Stimulated activated CD4-positive, alpha-beta T cell treated with anti-CD3 and anti-CD28 coated beads, TNF-alpha, amount 100 ng/mL, for 24 hours (primary cell): ENCODE measurements at regions not wholly inside any gene's neighbourhood (a gene's known extent, or its start where the extent isn't known, plus 50 kb on each side); places are given as distances from the start of the nearest gene placed in this dataset.

ENCODE experiments used
- DNase-seq, 3 experiments: peaks; one replicate each; pipeline ENCODE4 v3.0.0-alpha.2; 2020; ENCODE audit warnings: low read depth in 3 of 3

DNA sequence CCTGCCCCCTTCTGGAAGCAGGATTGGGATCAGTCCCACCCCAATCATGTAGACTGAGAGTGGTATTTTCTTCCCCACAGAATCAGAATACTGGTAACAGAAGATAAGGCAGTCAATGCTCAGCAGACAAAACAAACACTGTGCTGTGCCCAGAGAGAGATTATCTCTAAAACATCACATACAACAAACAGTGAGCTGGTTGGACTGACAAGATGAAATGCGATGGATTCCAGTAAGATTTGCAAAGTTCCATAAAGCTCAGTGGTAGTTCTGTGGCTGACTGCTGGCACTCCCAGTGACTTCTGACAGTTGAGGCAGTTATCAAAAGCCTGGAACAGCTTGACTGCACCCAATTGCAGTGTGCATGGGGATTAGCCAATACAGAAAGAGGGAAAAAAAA is 311.5 kb upstream of the MGAT5 start:
- DNase-seq, result no peak

DNA sequence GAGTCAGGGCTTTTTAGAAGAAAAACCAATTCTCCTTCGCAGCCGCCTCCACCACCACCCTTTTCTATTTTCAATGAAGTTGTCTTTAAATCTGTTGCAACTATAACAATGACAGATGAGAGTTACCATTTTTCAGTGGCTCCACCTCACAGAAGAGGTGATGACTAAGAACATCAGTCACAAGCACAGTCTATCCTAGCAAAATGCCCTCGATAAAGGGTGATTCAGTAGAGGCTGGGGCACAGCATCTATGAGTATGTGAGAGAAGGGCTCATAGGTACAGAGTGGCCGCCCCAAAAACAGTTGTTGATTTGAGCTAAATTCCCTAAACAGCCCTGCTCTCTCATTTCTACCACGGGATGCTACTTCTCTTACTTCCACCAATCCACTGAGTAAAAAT is 310.8 kb upstream of the MGAT5 start:
- no peak for DNase-seq

DNA sequence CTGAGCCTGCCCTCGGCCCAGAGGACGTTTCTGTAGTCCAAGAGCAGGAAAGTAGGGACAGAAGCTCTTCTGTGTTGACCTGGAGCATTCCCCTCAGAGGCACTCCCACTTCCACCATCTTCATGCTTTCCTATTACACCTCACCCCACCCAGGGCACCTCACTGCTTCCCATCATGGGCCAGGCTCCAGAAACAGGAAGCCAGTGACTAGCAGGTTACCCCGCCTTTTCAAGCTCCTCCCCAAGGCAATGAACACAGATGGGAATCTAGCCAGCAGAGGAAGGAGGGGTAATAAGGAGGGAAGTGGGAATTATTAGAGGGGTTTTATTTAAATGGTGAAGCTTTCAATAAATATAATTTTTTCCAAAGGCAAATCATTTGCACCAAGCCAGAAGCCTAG is 308.8 kb upstream of the MGAT5 start:
- DNase-seq, result no peak

DNA sequence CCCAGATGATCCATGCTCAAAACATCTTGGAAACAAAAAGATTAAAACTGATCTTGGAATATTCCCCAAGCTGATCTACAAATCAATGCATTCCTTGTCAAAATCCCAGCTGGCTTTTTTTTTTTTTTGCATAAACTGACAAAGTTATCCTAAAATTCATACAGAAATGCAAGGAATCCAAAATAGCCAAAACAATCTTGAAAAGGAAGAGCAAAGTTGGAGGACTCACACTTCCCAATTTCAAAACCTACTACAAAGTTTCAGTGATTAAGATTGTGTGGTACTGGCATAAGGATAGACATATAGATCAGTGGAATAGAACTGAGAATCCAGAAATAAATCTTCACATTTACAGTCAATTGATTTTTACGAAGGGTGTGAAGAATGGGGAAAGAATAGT is 306.8 kb upstream of the MGAT5 start:
- no peak for DNase-seq

DNA sequence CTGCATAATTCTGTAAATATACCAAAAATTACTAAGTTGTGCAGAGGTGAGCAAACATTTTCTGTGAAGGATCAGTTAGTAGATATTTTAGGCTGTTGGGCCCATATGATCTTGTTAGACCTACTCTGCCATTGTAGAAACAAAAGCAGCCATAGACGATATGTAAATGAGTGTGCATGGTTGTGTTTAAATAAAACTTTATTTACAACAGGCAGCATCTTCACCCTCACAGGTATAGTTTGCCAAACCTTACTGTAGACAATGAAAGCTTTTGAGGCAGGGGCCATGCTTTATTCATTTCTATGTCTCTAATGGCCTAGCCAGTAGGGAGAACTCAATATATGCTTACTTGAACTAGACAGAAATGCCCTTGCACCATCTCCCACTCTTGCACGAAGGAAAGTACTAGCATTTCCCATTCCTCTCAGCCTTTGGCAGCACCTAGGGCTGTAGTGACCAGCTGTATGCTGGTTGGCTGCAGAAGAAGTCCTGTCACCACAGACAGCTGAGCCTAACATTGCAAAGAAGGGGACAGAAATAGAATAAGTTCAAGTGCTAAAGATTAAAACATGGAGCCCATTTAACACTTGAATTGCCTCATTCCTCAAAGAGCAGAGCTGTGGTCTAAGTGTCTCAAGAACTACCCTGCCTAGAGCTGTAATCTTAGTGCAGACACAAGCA is 305.1 kb upstream of the MGAT5 start:
- DNase-seq, result no peak

DNA sequence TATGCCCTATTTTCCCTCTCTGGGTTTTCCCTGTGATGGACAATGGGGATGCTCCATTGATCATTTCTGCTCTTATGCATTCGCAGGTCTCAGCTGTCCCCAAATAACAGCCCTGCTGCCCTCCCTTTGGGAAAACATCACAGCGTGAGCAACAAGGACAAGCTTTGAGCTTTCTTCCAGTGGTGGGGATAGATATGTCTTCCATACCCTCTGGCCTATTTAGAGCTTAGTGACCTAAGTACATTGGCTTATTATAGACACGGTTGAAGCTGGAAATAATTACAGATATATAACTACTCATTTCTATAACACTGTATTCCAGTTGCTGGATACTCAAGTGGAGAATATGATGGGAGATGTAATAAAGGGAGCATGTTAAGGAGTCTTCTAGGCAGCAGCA is 304.3 kb upstream of the MGAT5 start:
- no peak for DNase-seq

DNA sequence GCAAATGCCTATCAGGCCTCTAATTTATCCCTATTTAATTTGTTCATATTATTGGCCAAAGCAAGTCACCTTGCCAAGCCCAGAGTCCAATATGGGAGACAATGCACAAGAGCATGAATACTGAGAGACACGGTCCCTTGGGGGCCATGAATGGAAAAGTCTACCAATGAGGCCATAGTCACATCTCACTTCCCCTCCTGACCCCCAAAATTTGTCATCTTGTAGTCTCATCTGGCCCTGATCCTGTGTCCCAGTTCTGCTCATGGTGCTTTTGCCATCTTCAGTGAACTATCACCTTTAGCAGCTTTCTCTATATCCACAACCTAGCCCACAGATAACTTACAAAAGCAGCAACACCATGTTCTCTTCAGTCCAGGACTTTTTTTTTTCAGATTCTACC is 302.7 kb upstream of the MGAT5 start:
- DNase-seq, result no peak

DNA sequence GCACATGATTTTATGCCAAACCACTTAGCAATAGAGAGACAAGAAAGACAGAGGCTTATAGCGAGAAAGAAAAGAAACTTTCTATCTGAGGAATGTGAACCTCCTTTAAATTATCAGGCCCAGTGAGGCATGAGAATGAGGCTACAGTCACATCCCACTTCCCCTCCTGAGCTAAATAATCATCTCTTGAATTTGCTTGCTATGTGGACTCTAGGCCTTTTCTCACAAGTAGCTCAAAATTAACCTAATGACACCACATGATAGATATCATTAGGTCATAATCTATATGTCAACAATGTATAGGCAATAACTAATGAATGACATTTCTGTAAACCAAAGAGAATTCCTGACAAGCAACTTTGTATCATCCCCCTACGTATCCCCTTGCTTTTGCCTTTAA is 301.5 kb upstream of the MGAT5 start:
- DNase-seq, result no peak

DNA sequence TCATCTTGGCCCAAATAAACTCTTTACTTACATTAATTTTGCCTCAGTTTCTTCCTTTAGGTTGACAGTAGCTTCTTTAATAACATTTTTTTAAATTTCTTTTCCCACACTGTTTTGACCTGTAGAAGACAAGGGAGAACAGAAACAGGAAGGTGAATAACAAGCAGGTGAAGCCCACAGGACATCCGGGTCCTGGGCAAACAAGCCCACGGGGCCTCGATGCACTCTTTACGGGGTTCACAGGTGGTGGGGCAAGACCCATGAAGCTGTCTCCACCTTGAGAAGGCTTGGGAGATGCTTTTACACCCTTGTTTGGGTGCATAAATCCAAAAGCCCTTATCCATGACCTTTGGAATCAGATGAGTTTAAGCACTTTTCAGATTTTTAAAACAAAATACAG is 301.0 kb upstream of the MGAT5 start:
- DNase-seq, result no peak

DNA sequence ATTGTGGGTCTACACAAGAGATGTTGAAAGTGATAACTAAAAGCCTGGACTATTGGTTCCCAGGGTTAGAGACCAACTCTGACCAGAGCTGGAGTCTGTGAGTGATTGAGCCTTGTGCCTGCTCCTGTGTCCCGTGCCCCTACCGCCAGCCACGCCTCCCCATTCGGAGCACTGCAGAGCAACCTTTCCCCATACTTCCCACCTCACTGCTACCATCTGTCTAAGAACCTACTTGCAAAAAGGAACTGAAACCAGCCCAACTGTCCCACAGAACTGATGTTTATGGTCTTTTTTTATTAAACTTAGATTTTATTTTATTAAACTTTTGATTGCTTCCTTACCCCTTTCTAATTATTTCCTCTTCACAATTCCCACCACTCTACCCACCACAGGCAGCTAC is 300.3 kb upstream of the MGAT5 start:
- no peak for DNase-seq

DNA sequence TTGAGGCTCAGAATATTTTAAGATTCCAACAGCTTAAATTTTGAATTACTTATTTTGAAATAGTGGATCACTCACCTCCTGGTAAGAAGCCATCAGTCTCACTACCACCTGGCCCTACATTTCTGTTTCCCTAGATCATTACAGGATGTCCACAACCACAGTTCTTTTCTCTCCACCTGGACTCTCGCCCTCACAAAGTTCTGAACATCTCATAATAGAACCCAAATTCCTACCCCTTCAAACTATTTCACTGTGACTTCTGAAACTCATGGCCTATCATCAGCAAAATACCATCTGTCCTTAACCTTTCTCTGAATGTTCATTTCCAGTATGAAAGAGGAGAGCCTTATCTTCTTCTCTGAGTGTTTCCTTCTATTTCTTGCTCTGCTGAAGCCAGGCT is 299.2 kb upstream of the MGAT5 start:
- DNase-seq, result no peak

DNA sequence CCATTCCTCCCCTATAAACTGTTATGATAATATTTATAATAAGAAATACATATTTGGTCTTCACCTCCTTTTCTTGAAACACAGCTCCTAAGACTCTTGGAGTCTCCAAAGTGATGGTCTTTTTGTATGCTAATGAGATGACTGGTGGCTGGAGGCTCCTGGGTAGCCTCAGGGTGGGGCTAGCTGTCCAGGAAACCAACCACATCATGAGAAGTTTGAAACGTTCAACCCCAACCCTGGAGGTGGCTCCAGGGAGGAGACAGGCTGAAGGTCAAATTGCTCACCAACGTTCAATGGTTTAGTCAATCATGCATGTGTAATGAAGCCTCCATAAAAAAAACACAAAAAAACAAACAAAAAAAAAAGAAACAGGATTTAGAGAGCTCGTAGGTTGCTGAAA is 298.7 kb upstream of the MGAT5 start:
- DNase-seq, result no peak

DNA sequence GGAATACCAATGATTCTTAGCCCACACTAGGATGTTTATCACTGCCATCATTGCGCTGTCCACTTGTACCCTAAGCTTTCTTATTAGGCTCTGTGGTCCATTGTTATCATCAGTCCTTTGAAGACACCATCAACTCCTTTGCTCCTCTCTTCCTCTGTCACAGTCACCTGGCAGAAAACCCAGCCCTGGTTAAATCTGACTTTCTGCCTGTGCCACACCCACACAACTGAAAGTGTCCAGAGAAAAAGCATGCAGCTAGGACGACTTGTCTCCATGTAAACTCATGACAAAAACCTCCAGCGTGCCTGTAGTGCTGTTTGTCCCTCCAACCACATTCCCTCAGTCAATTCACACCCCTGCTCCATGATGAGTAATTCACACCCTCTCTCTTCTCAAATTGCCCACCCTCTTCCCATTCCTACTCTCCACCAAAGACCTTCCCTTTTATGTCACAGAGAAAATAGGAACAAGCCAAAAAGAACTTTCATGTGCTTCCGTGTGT is 297.4 kb upstream of the MGAT5 start:
- no peak for DNase-seq

DNA sequence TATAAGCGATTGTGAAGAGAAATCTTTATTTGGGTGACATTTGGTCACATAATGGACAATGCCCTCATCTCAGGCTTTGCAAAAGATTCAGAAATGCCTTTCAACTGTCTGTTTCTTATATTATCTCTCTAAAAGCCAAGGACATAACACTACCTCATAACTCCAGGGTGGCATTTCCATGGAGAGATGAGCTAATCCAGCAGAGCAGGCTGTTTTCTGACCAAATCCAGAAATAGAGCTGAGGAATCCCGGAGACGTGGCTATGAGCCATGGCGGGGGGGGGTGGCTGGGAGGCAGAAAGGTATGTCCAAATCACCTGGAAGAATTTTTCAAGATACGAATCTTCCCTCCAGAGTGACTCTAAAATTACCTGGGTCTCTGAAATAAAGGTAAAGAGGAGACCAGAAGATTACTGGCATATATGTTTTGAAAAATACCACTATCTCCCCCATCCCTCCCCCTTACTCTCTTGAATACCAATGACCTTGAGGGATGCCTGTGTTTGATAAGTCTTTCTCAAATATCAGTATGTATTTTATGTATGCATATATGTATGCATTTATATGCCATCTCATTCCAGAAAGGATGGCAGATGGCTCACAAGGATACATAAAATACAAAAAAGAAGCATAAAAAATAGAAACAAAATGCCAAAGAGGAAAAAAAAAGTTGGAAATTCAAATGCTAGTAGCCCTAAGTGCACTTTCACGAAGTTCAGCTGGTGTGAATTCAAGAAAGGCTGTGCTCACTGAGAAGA is 296.0 kb upstream of the MGAT5 start:
- no peak for DNase-seq

DNA sequence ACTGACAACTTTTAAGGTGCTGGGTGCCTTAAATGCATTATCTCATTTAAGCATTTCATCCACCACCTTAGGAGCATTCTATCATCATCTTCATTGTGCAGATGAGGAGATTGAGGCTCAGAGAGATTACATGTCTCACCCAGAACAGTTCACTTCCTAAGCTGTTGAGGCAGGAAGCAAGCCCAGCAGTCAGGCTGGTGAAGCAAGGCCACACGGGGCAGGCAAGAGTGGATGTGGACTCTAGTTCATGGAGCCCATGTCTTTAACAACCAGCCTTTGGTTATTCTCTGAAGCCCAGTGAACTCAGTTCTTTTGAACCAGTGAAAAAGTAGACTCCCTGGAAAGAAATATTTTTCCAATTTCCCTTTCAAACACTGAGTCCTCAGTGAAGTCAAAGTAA is 294.8 kb upstream of the MGAT5 start:
- no peak for DNase-seq

DNA sequence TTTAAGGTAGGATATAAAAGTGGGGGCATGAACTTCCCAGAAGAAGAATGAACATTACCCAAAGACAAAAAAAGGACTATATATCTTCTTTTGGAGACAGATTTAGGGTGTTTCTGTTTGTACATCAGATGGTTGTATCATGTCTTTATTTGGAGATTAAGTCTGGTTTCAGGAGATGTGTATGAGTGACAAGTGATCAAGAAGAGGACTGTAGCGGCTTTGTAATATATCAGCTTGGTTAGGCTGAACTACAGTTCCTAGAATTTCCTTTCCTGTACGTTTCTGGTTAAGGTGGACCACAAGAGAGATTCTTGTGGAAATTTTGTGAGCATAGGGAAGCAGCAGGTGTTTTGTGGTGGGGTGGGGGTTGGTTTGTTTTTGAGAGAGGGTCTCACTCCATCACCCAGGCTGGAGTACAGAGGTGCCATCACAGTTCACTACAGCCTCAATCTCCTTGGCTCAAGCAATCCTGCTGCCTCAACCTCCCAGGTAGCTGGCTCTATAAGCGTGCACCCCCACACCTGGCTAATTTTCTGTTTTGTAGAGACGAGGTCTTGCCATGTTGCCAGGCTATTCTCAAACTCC is 287.1 kb upstream of the MGAT5 start:
- no peak for DNase-seq

DNA sequence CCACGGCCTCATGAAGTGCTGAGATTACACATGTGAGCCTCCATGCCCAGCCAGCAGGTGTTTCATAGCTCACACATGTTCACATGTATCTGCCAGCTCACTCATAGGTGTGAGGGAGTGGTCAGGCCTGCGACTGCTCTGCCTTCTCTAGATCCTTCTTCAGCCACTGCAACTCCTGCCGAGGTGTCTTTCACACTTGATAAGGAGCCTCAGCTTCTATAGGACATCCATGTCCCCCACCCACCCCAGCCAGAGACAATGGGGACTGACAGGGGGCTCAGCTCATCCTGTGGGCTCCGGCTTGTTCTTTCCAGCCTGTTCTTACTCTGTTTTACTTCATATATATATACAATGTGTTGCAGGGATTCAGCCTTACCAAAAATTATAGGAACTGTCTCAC is 286.5 kb upstream of the MGAT5 start:
- no peak for DNase-seq

DNA sequence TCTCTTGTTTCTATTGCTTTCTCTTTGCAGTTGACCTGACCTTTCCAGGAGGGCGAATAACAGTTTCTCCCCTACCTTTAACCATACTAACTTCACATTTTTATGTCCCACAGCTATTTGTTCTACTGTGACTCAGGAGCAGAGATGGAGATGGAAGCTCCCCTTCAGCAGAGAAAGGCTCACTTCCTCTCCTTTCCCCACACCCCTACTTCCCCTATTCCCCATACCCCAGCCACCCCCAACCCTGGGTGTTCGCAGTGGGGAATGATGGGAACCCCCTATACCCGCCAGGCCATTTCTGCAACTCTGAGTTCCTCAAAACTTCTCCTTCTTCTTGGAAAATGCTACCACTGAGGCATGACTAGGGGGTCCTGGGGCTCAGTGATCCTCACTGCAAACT is 285.4 kb upstream of the MGAT5 start:
- DNase-seq, result no peak

DNA sequence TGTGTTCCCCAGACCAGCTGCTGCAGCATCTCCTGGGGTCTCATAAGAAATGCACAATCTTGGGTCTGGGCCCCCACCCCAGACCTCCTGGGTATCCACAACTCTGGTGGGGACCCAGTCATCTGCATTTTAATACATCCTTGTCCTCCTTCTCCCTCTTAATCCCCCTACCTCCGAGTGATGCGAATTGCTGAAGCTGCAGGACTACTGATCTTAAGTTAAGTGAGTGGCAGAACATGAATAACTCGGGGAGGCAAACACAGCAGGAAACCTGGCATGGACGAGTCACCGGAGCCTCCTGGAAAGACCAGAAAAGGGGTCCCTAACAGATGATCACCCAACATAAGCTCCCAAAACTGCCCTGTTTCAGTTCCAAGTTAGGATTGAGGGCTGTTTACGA is 283.2 kb upstream of the MGAT5 start:
- no peak for DNase-seq

DNA sequence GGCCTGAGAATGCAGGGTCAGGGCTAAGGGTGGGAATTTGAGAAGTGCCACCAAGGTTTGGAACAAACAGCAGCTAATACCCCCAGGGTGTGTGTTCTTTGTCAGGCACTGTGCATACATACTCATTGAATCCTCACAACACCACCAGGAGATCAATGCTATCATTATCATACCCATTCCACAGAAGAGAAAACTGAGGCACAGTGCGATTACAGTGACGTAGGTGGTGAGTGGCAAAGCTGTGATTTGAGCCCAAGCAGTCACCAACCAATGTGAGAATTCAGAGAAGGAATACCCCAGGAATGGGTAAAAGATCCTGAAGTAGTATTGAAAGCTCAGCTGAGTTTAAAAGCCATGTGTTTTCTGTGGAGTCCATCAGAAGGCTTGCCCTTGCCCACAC is 281.6 kb upstream of the MGAT5 start:
- no peak for DNase-seq

DNA sequence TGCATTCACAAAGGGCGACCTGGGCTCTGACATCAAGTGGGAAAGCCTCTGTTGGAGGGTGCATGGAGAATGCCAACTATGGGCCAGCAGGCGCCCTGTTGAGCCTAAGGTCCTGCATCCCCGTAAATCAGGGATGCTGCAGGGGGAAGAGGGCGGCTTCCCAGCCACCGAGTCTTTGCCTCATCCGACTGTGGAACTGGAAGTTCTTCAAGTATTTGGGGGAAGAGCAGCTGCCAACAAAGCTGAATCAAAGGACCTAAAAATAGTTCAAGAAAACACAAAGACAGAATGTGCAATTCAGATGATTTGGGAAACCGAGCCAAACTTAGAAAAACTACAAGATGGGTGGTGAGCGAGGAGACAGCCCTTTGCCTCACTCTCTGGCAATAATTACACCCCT is 281.1 kb upstream of the MGAT5 start:
- no peak for DNase-seq

DNA sequence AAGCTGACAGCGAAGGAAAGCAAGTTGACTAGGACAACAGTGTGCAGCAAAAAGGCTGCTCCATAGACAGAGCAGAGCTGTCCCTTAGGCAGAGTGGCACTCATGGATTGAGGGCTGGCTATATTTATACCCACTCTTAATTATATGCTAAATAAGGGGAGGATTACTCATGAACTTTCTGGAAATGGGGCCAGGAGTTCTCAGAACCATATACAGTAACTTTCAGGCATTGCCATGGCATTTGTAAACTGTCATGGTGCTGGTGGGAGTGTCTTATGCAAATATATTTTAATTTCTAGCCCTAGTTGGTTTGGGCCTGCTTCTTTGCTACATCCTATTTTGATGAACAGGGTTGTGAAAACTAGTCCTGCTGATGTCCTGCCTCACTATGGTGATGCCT is 279.5 kb upstream of the MGAT5 start:
- no peak for DNase-seq

DNA sequence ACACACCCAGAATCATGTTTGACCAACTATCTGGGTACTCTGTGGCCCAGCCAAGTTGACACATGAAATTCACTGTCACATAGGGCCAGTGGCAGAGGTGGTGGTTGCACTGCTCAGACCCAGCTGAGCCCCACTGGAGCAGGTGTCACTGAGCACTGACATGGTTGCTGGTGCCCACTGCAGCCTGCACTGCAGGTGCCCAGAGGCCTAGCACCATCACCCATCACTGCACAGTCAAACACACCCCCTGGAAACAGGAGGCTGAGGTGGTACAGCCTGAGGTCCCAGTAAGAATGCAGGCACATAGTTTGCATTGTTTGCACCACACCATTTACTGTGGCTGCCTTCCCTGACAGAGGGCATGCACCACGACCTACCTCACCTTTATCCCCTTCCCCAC is 278.7 kb upstream of the MGAT5 start:
- no peak for DNase-seq
